ENCODE measurements at regions not wholly inside any gene's neighbourhood (a gene's known extent, or its start where the extent isn't known, plus 50 kb on each side); places are given as distances from the start of the nearest gene placed in this dataset.

DNA sequence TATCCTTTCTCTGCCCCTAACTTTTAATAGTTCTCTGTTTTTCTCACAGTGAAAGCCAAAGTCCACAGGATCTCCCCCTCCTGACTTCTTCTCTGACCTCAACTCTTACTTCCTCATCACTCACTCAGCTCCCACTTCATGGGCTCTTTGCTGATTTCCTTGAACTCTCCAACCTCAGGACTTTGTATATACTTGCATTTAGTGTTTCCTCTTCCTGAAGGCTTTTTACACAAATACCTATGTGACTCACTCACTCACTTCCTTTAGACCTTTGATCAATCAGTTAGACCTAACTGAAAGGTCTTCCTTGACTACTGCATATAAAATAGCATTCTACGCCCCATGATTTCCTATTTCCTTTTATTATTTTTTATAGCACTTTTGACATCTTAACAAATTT, 233.1 kb upstream of the MEX3C start:
- no peaks in the 10 kb centered on the region for H3F3A ChIP-seq (replicated peaks; ENCODE audit: insufficient read depth)
- TF ChIP-seq, protein P1, sequence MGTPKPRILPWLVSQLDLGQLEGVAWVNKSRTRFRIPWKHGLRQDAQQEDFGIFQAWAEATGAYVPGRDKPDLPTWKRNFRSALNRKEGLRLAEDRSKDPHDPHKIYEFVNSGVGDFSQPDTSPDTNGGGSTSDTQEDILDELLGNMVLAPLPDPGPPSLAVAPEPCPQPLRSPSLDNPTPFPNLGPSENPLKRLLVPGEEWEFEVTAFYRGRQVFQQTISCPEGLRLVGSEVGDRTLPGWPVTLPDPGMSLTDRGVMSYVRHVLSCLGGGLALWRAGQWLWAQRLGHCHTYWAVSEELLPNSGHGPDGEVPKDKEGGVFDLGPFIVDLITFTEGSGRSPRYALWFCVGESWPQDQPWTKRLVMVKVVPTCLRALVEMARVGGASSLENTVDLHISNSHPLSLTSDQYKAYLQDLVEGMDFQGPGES (IDR thresholded peaks at IDR 0.05; ENCODE audit: low read depth, low read length) = no peak
- TF ChIP-seq, protein P2, sequence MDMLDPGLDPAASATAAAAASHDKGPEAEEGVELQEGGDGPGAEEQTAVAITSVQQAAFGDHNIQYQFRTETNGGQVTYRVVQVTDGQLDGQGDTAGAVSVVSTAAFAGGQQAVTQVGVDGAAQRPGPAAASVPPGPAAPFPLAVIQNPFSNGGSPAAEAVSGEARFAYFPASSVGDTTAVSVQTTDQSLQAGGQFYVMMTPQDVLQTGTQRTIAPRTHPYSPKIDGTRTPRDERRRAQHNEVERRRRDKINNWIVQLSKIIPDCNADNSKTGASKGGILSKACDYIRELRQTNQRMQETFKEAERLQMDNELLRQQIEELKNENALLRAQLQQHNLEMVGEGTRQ (IDR thresholded peaks at IDR 0.05; ENCODE audit: borderline replicate concordance, low read depth, low read length) = no peak
- TF ChIP-seq JUND (IDR thresholded peaks at IDR 0.05) = no peak
- no peak for TF ChIP-seq RXRA (IDR thresholded peaks at IDR 0.05; ENCODE audit: borderline replicate concordance, low read depth)
- TF ChIP-seq ELF1 (IDR thresholded peaks at IDR 0.05) = no peak
- no peak for TF ChIP-seq FOSL2 (IDR thresholded peaks at IDR 0.05; ENCODE audit: borderline replicate concordance, low read depth)
- TF ChIP-seq, protein P3, sequence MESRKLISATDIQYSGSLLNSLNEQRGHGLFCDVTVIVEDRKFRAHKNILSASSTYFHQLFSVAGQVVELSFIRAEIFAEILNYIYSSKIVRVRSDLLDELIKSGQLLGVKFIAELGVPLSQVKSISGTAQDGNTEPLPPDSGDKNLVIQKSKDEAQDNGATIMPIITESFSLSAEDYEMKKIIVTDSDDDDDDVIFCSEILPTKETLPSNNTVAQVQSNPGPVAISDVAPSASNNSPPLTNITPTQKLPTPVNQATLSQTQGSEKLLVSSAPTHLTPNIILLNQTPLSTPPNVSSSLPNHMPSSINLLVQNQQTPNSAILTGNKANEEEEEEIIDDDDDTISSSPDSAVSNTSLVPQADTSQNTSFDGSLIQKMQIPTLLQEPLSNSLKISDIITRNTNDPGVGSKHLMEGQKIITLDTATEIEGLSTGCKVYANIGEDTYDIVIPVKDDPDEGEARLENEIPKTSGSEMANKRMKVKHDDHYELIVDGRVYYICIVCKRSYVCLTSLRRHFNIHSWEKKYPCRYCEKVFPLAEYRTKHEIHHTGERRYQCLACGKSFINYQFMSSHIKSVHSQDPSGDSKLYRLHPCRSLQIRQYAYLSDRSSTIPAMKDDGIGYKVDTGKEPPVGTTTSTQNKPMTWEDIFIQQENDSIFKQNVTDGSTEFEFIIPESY (IDR thresholded peaks at IDR 0.05; ENCODE audit: borderline replicate concordance, low read depth) = no peak
- TF ChIP-seq RCOR1 (IDR thresholded peaks at IDR 0.05; ENCODE audit: low read length) = no peak
- no peak for TF ChIP-seq SIN3A (IDR thresholded peaks at IDR 0.05; ENCODE audit: borderline replicate concordance, low read depth, low read length)
- TF ChIP-seq EZH2phosphoT487 (IDR thresholded peaks at IDR 0.05; ENCODE audit: borderline replicate concordance, low read depth) = no peak
- TF ChIP-seq GABPA (IDR thresholded peaks at IDR 0.05; ENCODE audit: low read depth) = no peak
- H3K27ac ChIP-seq (ENCODE audit: low read depth in 2 of 2, low read length in 1 of 2) = no peak overlapping the region
- 92% methylated on average over 1 of the region's 1 CpG for WGBS (ENCODE audit: low lambda C conversion rate)
- H3K79me2 ChIP-seq (ENCODE audit: insufficient read depth) = no peaks in the 10 kb centered on the region
- H3K9me3 ChIP-seq = no peaks in the 10 kb centered on the region
- no peak overlapping the region for H3K9ac ChIP-seq
- ChIA-PET CTCF (no interaction called here), POLR2A (no interaction called here)
- DNase-seq = no peak
- no peaks in the 10 kb centered on the region for H3K27me3 ChIP-seq (ENCODE audit: insufficient read depth)
- H2AFZ ChIP-seq (ENCODE audit: low read depth) = no peak overlapping the region
- no peaks in the 10 kb centered on the region for H3K36me3 ChIP-seq (replicated peaks in 1 of 2; ENCODE audit: control insufficient read depth in 1 of 2, insufficient read depth in 2 of 2, low read length in 1 of 2)
- no peak overlapping the region for H3K4me2 ChIP-seq
- H3K9me2 ChIP-seq = no peaks in the 10 kb centered on the region
- no peaks in the 10 kb centered on the region for H3K4me1 ChIP-seq (ENCODE audit: control insufficient read depth in 1 of 2, insufficient read depth in 2 of 2, low read depth in 1 of 2, low read length in 1 of 2)
- no peak overlapping the region for H3K4me3 ChIP-seq (ENCODE audit: low read depth in 2 of 2, low read length in 1 of 2)
- H4K20me1 ChIP-seq (ENCODE audit: insufficient read depth) = no peaks in the 10 kb centered on the region

DNA sequence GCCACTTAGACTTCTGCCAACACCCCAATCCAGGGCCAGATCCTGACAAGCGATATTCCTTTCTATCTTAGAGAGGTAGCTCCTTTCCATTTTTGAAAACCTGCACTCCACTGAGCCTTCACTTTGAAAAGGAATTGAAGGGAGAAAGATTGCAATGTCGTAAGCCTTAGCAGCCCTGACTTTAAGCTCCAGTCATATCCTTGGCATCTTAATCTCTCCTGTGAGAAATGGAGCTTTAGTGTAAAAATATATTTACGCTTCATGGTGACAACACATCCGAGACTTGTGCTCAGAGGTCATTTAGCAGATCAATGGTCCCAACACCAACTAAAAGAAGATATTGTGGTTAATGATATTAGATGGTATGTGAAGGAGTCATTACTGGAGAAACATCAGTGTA, 235.8 kb upstream of the MEX3C start:
- no peak overlapping the region for H3K4me2 ChIP-seq
- no peak for DNase-seq
- H4K20me1 ChIP-seq (ENCODE audit: insufficient read depth) = no peaks in the 10 kb centered on the region
- CTCF ChIA-PET = no interaction called here
- H2AFZ ChIP-seq (ENCODE audit: low read depth) = no peak overlapping the region
- H3K9me3 ChIP-seq = no peaks in the 10 kb centered on the region
- no peak overlapping the region for H3K27ac ChIP-seq (ENCODE audit: low read depth in 2 of 2, low read length in 1 of 2)
- H3K4me1 ChIP-seq (ENCODE audit: control insufficient read depth in 1 of 2, insufficient read depth in 2 of 2, low read depth in 1 of 2, low read length in 1 of 2) = no peaks in the 10 kb centered on the region
- H3K36me3 ChIP-seq (replicated peaks in 1 of 2; ENCODE audit: control insufficient read depth in 1 of 2, insufficient read depth in 2 of 2, low read length in 1 of 2) = no peaks in the 10 kb centered on the region
- no peaks in the 10 kb centered on the region for H3F3A ChIP-seq (replicated peaks; ENCODE audit: insufficient read depth)
- no peaks in the 10 kb centered on the region for H3K9me2 ChIP-seq
- POLR2A ChIA-PET = no interaction called here
- H3K4me3 ChIP-seq (ENCODE audit: low read depth in 2 of 2, low read length in 1 of 2) = no peak overlapping the region
- no peak for TF ChIP-seq RCOR1 (IDR thresholded peaks at IDR 0.05; ENCODE audit: low read length)
- TF ChIP-seq RXRA (IDR thresholded peaks at IDR 0.05; ENCODE audit: borderline replicate concordance, low read depth) = no peak
- TF ChIP-seq, protein P2 (IDR thresholded peaks at IDR 0.05; ENCODE audit: borderline replicate concordance, low read depth, low read length) = no peak
- TF ChIP-seq FOXJ3 (CRISPR knock-in tag; IDR thresholded peaks at IDR 0.05) = no peak
- TF ChIP-seq ELF1 (IDR thresholded peaks at IDR 0.05) = no peak
- no peak for TF ChIP-seq EZH2phosphoT487 (IDR thresholded peaks at IDR 0.05; ENCODE audit: borderline replicate concordance, low read depth)
- TF ChIP-seq SIN3A (IDR thresholded peaks at IDR 0.05; ENCODE audit: borderline replicate concordance, low read depth, low read length) = no peak
- no peak for TF ChIP-seq CHD2 (IDR thresholded peaks at IDR 0.05; ENCODE audit: low read length, partially characterized antibody)
- no peak for TF ChIP-seq SMC3 (IDR thresholded peaks at IDR 0.05; ENCODE audit: low read depth, low read length)
- 44% methylated on average over 4 of the region's 4 CpGs for WGBS (ENCODE audit: low lambda C conversion rate)
- H3K27me3 ChIP-seq (ENCODE audit: insufficient read depth) = no peaks in the 10 kb centered on the region
- H3K79me2 ChIP-seq (ENCODE audit: insufficient read depth) = no peaks in the 10 kb centered on the region
- H3K9ac ChIP-seq = no peak overlapping the region

All from SK-N-SH (cell line).